ENCODE measurements at regions not wholly inside any gene's neighbourhood (a gene's known extent, or its start where the extent isn't known, plus 50 kb on each side); places are given as distances from the start of the nearest gene placed in this dataset.

GRCh38 chr10:110355141-110355831 is 50.6 kb upstream of the SMNDC1 start:
- intact Hi-C loops (cut with DNase I; ENCODE audit: low total_unique reads), result no loop called here
- DNase-seq (ENCODE audit: low spot score in 2 of 2), result no peak
- 92 to 93% methylated on average over 10 of the region's 10 CpGs for WGBS, 2 donors
- TF ChIP-seq POLR2A (IDR thresholded peaks at IDR 0.05) (no peak), CTCF (IDR thresholded peaks at IDR 0.05) (no peak)
- no peak overlapping the region for H3K4me3 ChIP-seq (ENCODE audit: low read depth, poor library complexity, severe bottlenecking)

- TF ChIP-seq POLR2A (IDR thresholded peaks at IDR 0.05), result no peak
- TF ChIP-seq CTCF (IDR thresholded peaks at IDR 0.05), result no peak
- H3K4me3 ChIP-seq (ENCODE audit: low read depth, poor library complexity, severe bottlenecking), result no peak overlapping the region
- DNase-seq (ENCODE audit: low spot score in 2 of 2), result no peak
- intact Hi-C loops (cut with DNase I; ENCODE audit: low total_unique reads), result no loop called here
- WGBS, 2 donors, result 77% methylated on average over 9 of the region's 9 CpGs
Measured at GRCh38 chr10:110355922-110356627, 51.4 kb upstream of the SMNDC1 start.

- WGBS, 2 donors, result 75 to 77% methylated on average over 19 of the region's 19 CpGs
- intact Hi-C loops (cut with DNase I; ENCODE audit: low total_unique reads), result no loop called here
- TF ChIP-seq CTCF (IDR thresholded peaks at IDR 0.05), result no peak
- TF ChIP-seq POLR2A (IDR thresholded peaks at IDR 0.05), result no peak
- H3K4me3 ChIP-seq (ENCODE audit: low read depth, poor library complexity, severe bottlenecking), result no peak overlapping the region
- no peak for DNase-seq (ENCODE audit: low spot score in 2 of 2)
Measured at GRCh38 chr10:110356628-110357245, 52.0 kb upstream of the SMNDC1 start.

- no peak for TF ChIP-seq POLR2A (IDR thresholded peaks at IDR 0.05)
- no peak for TF ChIP-seq CTCF (IDR thresholded peaks at IDR 0.05)
- H3K4me3 ChIP-seq (ENCODE audit: low read depth, poor library complexity, severe bottlenecking), result no peak overlapping the region
- WGBS, 2 donors, result 63 to 75% methylated on average over 17 of the region's 17 CpGs
- intact Hi-C loops (cut with DNase I; ENCODE audit: low total_unique reads), result no loop called here
- no peak for DNase-seq (ENCODE audit: low spot score in 2 of 2)
Measured at GRCh38 chr10:110357252-110357780, 52.6 kb upstream of the SMNDC1 start.

GRCh38 chr10:110357871-110358270 is 53.2 kb upstream of the SMNDC1 start:
- TF ChIP-seq CTCF (IDR thresholded peaks at IDR 0.05) (no peak), POLR2A (IDR thresholded peaks at IDR 0.05) (no peak)
- intact Hi-C loops (cut with DNase I; ENCODE audit: low total_unique reads), result no loop called here

More at GRCh38 chr10:110357871-110358270, 53.2 kb upstream of the SMNDC1 start:
- DNase-seq (ENCODE audit: low spot score in 2 of 2), result no peak
- 91 to 92% methylated on average over 9 of the region's 9 CpGs for WGBS, 2 donors
- no peak overlapping the region for H3K4me3 ChIP-seq (ENCODE audit: low read depth, poor library complexity, severe bottlenecking)
